ENCODE measurements at regions not wholly inside any gene's neighbourhood (a gene's known extent, or its start where the extent isn't known, plus 50 kb on each side); places are given as distances from the start of the nearest gene placed in this dataset.

DNA sequence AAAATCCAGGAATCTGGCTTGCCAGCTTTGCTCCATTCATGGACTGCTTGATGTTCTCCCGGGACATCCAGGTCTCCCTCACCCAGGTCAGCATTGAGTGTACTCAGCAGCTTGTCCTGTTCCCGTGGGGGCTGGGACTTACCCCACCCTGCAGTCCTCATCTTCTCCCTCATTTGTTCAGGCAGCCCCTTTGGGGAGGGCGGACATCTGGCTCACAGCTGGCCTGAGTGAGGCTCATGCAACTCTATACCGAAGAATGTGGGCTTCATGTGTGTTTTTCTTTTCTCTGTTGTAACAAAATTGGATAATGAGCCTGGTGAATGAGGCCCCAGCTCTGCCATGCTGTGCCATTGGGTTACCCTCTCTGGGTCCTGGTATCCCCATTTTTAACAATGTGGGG lies 227.7 kb upstream of the TENM4 start:
- TF ChIP-seq, protein P1, sequence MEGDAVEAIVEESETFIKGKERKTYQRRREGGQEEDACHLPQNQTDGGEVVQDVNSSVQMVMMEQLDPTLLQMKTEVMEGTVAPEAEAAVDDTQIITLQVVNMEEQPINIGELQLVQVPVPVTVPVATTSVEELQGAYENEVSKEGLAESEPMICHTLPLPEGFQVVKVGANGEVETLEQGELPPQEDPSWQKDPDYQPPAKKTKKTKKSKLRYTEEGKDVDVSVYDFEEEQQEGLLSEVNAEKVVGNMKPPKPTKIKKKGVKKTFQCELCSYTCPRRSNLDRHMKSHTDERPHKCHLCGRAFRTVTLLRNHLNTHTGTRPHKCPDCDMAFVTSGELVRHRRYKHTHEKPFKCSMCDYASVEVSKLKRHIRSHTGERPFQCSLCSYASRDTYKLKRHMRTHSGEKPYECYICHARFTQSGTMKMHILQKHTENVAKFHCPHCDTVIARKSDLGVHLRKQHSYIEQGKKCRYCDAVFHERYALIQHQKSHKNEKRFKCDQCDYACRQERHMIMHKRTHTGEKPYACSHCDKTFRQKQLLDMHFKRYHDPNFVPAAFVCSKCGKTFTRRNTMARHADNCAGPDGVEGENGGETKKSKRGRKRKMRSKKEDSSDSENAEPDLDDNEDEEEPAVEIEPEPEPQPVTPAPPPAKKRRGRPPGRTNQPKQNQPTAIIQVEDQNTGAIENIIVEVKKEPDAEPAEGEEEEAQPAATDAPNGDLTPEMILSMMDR (IDR thresholded peaks at IDR 0.05; ENCODE audit: low read length), result no peak
- TF ChIP-seq EZH2 (IDR thresholded peaks at IDR 0.05; ENCODE audit: borderline replicate concordance, low read length), result no peak

Measured in OCI-LY1 (cell line).